GM18519 (cell line): ENCODE measurements at regions not wholly inside any gene's neighbourhood (a gene's known extent, or its start where the extent isn't known, plus 50 kb on each side); places are given as distances from the start of the nearest gene placed in this dataset.
"Not testable (repeated sequence)": the region's sequence is repeated elsewhere in the genome, so short reads cannot be mapped to it uniquely, and the experiment has no call there.

Source experiments
- ATAC-seq: cut with Tn5 transposase; IDR thresholded peaks from one replicate; pipeline ENCODE4 v1.9.1; 2021; ENCODE audit warnings: mild to moderate bottlenecking, moderate library complexity; ENCODE audit not compliant: unreplicated experiment, low FRiP score

DNA sequence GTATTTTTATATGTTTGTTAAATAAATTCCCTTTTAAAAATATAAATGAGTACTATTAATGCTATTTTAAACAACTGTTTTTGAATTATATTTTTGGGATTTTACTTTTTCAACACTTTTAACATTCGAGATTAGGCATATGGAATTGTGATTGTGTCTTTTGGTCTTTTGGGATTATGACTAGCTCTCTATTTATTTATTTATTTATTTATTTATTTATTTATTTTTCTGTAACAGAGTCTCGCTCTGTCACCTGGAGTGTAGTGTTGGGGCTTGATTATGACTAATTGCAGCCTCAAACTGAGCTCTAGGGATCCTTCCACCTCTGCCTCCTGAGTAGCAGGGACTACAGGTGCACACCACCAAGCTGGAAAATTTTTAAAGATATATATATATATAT lies 1101.6 kb downstream of the FAM133A start:
- ATAC-seq: no peak

GRCh38 chrX:94813541-94813940 lies 1139.5 kb downstream of the FAM133A start:
- ATAC-seq: no peak

GRCh38 chrX:94814216-94814615 lies 1140.2 kb downstream of the FAM133A start:
- ATAC-seq: no peak

DNA sequence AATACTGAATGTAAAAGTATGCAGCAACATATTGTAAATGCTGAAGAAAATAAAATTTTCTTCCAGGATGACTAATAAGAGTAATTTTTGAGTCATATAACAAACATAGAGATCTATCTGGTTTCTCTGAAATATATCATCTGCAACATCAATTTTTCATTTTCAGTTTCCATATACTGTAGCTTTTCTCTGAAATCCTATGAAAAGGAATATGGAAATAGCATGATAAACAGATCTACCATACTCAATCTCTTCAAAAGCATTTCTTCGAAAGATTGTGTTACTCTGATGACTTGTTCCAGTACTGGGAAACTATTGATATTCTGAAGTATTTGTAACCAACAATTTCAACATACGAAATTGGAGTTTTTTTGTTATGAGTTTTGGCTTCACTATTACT lies 1156.7 kb downstream of the FAM133A start:
- peak; percentile 54 for ATAC-seq

- ATAC-seq: no peak
Measured at GRCh38 chrX:94831364-94831763, 1157.4 kb downstream of the FAM133A start.

- no peak for ATAC-seq
Measured at GRCh38 chrX:94834226-94834625, 1160.2 kb downstream of the FAM133A start.

GRCh38 chrX:94850811-94851210 lies 1176.8 kb downstream of the FAM133A start:
- no peak for ATAC-seq

DNA sequence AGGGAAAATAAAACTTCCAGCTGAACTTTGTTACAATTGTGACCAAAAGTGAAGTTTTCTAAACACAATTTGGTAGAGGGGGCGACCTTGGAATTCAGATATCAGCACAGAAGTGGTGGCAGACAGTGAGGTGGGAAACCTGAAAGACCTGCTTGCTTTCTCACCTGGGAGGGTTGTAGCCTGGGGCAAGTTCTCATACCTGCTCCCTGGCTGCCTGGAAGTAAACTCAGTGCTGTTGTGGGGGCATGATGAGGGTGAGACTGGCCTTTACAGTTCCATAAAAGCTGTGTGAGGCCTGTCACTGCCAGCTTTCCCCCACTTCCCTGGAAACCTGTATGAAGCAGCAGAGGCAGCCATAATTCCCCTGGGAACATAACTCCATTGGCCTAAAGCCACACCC lies 1180.2 kb downstream of the FAM133A start:
- no peak for ATAC-seq

DNA sequence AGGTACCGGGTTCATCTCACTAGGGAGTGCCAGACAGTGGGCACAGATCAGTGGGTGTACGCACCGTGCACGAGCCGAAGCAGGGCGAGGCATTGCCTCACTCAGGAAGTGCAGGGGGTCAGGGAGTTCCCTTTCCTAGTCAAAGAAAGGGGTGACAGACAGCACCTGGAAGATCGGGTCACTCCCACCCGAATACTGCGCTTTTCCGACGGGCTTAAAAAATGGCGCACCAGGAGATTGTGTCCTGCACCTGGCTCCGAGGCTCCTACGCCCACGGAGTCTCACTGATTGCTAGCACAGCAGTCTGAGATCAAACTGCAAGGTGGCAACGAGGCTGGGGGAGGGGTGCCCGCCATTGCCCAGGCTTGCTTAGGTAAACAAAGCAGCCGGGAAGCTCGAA lies 1188.5 kb downstream of the FAM133A start:
- not testable (repeated sequence) for ATAC-seq

DNA sequence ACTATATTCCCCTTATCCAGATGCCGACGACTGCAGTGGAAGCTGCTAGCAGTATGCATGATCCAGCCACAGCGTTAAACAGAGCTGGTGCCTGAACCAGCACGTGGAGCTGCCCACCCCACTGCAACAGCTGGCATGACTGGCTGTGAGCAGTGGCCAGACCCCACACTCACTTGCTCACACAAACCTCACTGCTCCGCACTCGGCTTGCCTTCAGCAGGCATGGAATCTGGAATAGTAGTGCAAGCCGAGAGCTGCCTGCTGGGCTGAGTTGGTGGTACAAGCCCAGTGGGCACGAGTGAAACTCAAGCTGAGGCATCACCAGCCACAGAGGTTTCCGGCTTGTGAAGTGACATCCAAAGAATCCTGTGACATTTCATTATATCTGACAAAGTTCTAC lies 1197.6 kb downstream of the FAM133A start:
- no peak for ATAC-seq

DNA sequence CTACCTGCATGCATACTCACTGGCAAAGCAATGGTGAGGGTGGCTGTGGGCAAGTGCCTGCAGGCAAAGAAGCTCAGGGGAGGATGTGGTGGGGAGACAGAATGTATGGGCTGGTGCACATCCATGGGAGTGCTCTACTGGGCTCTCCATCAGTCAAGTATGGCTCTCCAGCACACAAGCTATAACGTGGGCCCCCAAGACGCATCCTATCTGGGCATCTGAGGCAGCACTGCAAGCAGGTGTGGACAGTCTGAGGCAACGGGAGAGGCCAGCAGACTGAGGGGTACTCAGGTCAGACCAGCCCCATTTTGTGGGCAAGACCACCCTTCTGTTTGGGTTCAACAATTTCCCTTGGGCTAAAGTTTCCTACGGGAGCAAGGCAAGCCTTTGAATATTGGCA lies 1227.8 kb downstream of the FAM133A start:
- no peak for ATAC-seq

DNA sequence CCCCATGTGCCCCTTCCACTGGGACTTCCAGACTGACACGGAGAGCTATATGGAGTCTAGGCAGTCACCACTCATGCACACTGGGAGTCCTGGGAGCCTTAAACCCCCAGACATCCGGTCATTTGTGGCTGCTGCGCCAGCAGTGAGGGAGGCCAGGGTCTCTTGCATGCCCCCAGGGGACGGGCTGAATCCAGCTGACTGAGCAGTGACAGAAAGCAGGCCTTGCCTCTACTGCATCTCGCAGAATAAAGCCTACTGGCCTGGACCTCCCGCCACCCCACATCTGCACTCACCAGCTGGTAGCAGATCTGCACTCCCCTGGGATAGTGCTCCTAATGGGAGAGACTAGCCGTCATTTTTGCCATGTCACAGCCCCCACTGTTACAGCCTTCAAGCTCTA lies 1234.2 kb downstream of the FAM133A start:
- ATAC-seq: no peak

GRCh38 chrX:94908648-94909047 lies 1234.6 kb downstream of the FAM133A start:
- ATAC-seq: no peak

- no peak for ATAC-seq
Measured at GRCh38 chrX:94914235-94914634, 1240.2 kb downstream of the FAM133A start.

GRCh38 chrX:94932278-94932965 lies 1258.4 kb downstream of the FAM133A start:
- peak; percentile 78 for ATAC-seq

DNA sequence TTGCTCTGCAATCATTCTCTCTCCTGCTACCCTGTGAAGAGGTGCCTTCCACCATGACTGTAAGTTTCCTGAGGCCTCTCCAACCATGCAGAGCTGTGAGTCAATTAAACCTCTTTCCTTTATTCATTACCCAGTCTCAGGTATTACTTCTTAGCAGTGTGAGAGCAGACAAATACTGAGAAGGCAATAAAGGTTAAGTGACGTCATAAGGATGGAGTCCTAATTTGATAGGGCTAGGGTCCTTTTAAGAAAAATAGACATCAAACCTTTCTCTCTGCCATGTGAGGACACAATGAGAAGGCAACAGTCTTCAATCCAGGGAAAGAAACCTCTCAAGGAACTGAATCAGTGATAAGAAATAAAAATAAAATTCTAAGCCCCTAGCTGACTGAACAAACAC lies 1262.7 kb downstream of the FAM133A start:
- no peak for ATAC-seq

DNA sequence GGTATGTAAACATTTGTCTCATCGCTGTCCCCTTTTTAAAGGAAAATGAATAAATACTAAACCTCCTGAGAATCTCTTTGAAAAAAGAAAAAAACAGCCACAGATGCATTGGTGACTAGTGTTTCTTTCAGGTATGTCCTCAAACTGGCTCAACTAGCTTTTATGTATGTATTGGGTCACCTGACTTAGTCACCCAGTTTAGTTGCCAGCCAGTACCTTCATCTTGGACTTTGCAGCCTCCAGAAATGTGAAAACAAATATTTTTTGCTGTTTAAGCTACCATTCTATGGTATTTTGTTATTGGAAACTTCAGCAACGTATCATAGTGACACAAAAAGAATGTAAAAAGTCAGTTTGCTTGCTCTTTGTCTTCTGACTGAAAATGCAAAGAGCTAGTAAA lies 1263.5 kb downstream of the FAM133A start:
- no peak for ATAC-seq

DNA sequence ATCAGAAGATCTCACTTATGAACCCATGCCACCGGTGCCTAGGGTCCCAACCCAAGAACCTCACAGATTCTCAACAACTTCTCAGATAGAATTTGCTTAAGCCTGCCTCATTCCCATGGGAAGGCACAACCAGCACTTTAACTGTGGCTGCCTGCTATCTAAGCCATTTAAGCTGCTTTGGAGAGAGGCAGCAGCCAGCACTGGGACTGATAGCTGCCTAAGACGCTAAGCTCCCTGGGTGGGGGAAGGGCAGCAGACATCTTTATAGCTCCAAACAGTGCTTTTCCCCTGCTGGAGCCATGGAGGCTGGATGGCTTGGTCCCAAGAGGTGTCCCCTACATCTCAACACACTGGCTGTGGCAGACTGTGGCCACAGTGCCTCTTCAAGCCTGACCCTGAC lies 1268.6 kb downstream of the FAM133A start:
- ATAC-seq: no peak

GRCh38 chrX:94946137-94946536 lies 1272.1 kb downstream of the FAM133A start:
- not testable (repeated sequence) for ATAC-seq

GRCh38 chrX:94961730-94962129 lies 1287.7 kb downstream of the FAM133A start:
- no peak for ATAC-seq

DNA sequence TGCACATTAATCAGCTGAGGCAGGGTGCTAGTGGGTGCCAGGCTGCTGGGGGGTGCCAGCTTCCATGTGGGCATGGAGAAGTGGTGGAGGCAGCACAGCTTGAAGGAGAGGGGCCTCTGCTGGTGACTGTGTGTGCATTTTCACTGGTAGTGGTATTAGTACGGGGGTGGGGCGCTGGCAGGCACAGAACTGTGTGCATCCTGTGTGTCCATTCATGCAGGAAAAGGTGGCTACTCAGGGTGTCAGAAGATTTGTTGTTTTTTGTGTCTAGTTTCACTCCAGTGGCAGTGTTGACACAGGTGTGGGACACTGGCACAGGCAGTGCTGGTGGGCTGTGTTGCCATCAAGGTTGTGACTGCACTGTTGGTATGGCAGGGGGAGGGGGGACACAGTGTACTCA lies 1303.6 kb downstream of the FAM133A start:
- ATAC-seq: no peak

DNA sequence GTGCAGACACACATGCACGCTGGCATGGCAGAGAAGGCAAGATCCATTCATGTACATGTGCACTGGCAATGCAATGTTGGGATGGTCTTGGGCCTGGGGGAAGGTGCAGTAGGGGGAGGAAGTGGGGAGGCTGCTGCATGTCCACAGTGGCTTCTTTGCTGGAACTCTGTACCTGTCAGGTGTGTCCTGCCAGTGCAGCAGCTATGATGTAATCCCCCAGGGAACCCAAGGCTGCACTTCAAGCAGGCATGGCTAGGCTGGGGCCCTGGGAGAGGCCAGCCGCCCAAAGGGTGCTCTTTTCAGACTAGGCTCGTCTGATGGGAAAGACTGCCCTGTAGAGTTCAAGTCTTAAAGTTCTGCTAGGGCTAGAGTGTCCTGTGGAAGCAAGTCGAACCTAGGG lies 1304.0 kb downstream of the FAM133A start:
- ATAC-seq: no peak
